K562 (cell line): ENCODE measurements at regions not wholly inside any gene's neighbourhood (a gene's known extent, or its start where the extent isn't known, plus 50 kb on each side); places are given as distances from the start of the nearest gene placed in this dataset.

Experiments
- ARID2 ChIP-seq: fragments of 450-650 bp; IDR thresholded peaks from 2 replicates; pipeline ENCODE4 v1.6.1; 2017; ENCODE audit warnings: antibody characterized with exemption, mild to moderate bottlenecking
- BCL6 ChIP-seq: fragments of 250-450 bp; sonication (Bioruptor Pico); IDR thresholded peaks from 2 replicates; pipeline ENCODE4 v1.4.0; 2020
- EHMT2 ChIP-seq: fragments of 450-650 bp; IDR thresholded peaks from 2 replicates; pipeline ENCODE4 v1.6.1; 2018; ENCODE audit warnings: antibody characterized with exemption
- HDAC2 ChIP-seq: fragments of 450-650 bp; IDR thresholded peaks from 2 replicates; pipeline ENCODE4 v1.6.1; 2016; ENCODE audit warnings: mild to moderate bottlenecking
- HNRNPLL ChIP-seq: fragments of 200-400 bp; formaldehyde crosslinking; IDR thresholded peaks from 2 replicates; pipeline ENCODE4 v1.6.1; 2017; ENCODE audit warnings: low read length, low read depth, mild to moderate bottlenecking; ENCODE audit not compliant: poor library complexity, severe bottlenecking
- MCM5 ChIP-seq: fragments of 450-650 bp; IDR thresholded peaks from 2 replicates; pipeline ENCODE4 v1.6.1; 2016; ENCODE audit warnings: low read depth
- NFE2 ChIP-seq: IDR thresholded peaks from 2 replicates; pipeline ENCODE4 v1.6.1; 2014; ENCODE audit warnings: antibody characterized with exemption, low read depth
- TCF7 ChIP-seq: sonication (generic); IDR thresholded peaks from 2 replicates; pipeline ENCODE4 v1.6.1; 2016; ENCODE audit warnings: antibody characterized with exemption, borderline replicate concordance
- ZNF263 ChIP-seq: sonication (generic); formaldehyde crosslinking; IDR thresholded peaks from 2 replicates; pipeline ENCODE4 v1.8.0; 2022; ENCODE audit warnings: mild to moderate bottlenecking, missing genetic modification reagents, borderline replicate concordance
- TF ChIP-seq, protein P1 (sequence below): sonication (generic); formaldehyde crosslinking; IDR thresholded peaks from 2 replicates; pipeline ENCODE4 v1.8.1; 2023; ENCODE audit warnings: mild to moderate bottlenecking, missing genetic modification reagents, moderate library complexity

DNA sequence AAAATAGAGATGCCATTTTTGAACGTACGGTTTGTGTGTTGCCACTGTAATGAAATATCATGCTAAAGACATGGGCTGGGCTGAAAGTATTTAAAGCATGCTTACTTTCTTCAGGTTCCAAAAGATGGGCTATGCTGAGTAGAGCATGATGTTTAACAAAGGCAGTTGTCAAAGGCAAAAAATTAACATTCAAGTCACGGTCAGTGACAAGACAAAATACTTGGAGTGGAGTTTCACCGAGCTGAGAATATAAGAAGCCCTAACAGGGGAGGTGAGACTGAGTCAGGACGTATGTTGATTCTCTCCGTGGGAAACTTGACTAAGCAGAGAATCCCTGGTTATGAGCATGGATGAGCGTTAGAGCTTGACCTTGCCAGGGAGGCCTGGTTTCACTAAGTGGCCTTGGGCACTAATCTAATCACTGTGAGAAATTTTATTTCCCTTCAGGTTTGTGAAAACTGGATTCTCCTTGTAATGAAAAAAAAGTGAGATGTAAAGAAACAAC is 218.2 kb upstream of the ADAMTS9 start:
- TF ChIP-seq, protein P1, sequence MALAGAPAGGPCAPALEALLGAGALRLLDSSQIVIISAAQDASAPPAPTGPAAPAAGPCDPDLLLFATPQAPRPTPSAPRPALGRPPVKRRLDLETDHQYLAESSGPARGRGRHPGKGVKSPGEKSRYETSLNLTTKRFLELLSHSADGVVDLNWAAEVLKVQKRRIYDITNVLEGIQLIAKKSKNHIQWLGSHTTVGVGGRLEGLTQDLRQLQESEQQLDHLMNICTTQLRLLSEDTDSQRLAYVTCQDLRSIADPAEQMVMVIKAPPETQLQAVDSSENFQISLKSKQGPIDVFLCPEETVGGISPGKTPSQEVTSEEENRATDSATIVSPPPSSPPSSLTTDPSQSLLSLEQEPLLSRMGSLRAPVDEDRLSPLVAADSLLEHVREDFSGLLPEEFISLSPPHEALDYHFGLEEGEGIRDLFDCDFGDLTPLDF (CRISPR knock-in tag), result no peak
- no peak for TF ChIP-seq ARID2
- no peak for TF ChIP-seq MCM5
- no peak for TF ChIP-seq ZNF263 (CRISPR knock-in tag)
- no peak for TF ChIP-seq TCF7
- TF ChIP-seq BCL6, result no peak
- TF ChIP-seq EHMT2, result no peak
- TF ChIP-seq HDAC2, result no peak
- TF ChIP-seq NFE2, result no peak
- TF ChIP-seq HNRNPLL, result no peak
